ENCODE measurements at regions not wholly inside any gene's neighbourhood (a gene's known extent, or its start where the extent isn't known, plus 50 kb on each side); places are given as distances from the start of the nearest gene placed in this dataset.

- no peak overlapping the region for H3K4me3 ChIP-seq
- no peaks in the 10 kb centered on the region for H3K27me3 ChIP-seq
- DNase-seq (ENCODE audit: low spot score in 2 of 2) = no peak
- WGBS = 32% methylated on average over 8 of the region's 8 CpGs
- TF ChIP-seq CTCF (IDR thresholded peaks at IDR 0.05) (no peak), EP300 (IDR thresholded peaks at IDR 0.05) (no peak), POLR2AphosphoS5 (IDR thresholded peaks at IDR 0.05) (no peak), POLR2A (IDR thresholded peaks at IDR 0.05) (no peak)
- peaks cover 13% of the 10 kb centered on the region for H3K4me1 ChIP-seq
- no peaks in the 10 kb centered on the region for H3K9me3 ChIP-seq
- no peak overlapping the region for H3K27ac ChIP-seq
- no peaks in the 10 kb centered on the region for H3K36me3 ChIP-seq
Observed at GRCh38 chr10:118394301-118395200, 52.4 kb upstream of the FAM204A start.

- Histone ChIP-seq H3K4me1 (peaks cover 13% of the 10 kb centered on the region), H3K9me3 (no peaks in the 10 kb centered on the region), H3K4me3 (no peak overlapping the region), H3K27ac (no peak overlapping the region), H3K36me3 (no peaks in the 10 kb centered on the region), H3K27me3 (no peaks in the 10 kb centered on the region)
- no peak for DNase-seq (ENCODE audit: low spot score in 2 of 2)
- WGBS = 79% methylated on average over 5 of the region's 5 CpGs
- TF ChIP-seq CTCF (IDR thresholded peaks at IDR 0.05) (no peak), POLR2AphosphoS5 (IDR thresholded peaks at IDR 0.05) (no peak), EP300 (IDR thresholded peaks at IDR 0.05) (no peak), POLR2A (IDR thresholded peaks at IDR 0.05) (no peak)
Observed at GRCh38 chr10:118392761-118393160, 50.6 kb upstream of the FAM204A start.

Data from suprapubic skin (tissue), 4 donors.